Activated naive CD4-positive, alpha-beta T cell treated with Interleukin-2 at 50 U/mL for 16 hours (primary cell): ENCODE measurements at regions not wholly inside any gene's neighbourhood (a gene's known extent, or its start where the extent isn't known, plus 50 kb on each side); places are given as distances from the start of the nearest gene placed in this dataset.

Experiments used
- DNase-seq: peaks from one replicate; pipeline ENCODE4 v3.0.0-alpha.2; 2020

DNA sequence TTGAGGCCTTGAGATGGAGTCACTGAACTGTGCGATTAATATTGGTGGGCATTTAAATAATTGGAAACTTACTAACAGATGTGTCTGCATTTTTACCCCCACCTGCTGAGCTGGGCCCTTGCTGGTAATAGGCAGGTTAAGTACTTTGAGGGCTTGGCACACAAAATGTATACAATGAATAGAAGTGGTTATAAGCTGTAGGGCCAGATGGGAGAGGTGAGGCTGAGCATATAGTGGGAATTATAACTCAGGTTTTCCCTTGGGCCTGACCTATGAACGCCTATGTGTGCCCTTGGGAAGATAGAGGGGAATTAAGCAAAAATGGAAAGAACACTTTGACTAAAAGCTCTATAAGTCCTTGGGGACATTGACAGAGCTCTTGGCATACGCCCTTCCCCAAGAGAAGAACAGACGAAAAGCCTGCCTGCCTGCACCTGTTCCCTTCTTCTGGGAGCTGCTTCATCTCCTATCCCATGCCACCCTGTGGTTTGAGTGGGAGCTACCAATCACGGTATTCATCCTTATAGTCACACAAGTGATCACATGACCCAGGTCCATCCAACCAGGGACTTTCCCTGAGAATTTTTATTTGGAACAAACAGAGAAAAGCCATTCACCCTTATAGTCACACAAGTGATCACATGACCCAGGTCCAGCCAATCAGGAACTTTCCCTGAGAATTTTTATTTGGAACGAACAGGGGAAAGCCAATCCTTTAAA is 260.7 kb upstream of the CSF3R start:
- no peak for DNase-seq

DNA sequence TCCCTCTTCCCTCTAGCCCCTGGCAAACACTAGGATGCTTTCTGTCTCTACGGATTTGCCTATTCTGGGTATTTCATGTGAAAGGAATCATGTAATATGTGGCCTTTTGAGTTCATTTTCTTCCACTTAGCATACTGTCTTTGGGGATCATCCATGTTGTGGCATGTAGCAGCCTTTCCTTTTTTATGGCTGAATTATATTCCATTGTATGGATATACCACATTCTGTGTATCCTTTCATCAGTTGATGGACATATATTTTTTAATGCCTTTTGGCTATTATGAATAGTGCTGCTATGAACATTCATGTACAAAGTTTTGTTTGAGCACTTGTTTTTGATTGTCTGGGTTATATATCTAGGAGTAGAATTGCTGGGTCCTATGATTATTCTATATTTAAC is 258.4 kb upstream of the CSF3R start:
- no peak for DNase-seq

DNA sequence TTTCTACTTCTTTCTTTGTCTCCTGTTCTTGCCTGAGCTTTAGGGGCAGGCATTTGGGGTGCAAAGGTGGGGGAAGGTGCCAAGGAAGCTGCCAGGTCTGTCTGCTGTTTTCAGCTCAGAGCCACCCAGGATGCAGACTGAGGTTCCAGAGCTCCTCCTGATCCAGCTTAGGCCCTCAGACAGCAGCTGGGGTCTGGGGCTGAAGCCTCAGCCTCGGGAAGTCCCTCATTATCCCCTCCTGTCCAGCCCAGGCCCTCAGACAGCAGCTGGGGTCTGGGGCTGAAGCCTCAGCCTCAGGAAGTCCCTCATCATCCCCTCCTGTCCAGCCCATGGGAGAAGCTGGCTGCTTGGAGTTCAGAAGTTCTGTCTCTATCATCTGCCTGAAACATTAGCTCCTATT is 257.7 kb upstream of the CSF3R start:
- DNase-seq = no peak

DNA sequence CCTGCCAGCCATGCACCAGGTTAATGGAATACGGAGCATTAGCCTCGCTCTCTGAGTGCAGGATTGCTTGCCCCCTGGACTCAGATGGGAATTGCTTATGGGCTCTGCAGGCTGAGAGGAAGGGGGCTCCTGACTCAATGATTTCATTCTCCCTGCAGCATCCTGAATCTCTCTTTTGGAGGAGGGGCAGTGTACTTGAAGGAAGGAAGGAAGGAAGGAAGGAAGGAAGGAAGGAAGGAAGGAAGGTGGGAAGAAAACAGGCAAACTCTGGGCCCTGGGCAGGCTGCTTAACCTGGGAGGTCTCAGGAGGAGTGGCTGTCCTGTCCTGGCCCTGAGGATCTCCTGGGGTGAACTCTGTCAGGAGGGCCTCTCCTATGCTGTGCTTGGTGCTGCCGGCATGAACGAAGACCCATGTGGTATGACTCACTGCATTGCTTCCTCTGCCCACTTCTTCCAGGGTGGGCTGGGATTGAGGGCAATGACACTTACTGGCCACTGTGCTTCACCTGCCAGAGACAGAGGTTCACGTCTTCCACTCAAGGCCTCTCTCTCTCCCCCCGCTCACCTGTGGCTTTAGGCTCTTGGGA is 257.1 kb upstream of the CSF3R start:
- DNase-seq = no peak

DNA sequence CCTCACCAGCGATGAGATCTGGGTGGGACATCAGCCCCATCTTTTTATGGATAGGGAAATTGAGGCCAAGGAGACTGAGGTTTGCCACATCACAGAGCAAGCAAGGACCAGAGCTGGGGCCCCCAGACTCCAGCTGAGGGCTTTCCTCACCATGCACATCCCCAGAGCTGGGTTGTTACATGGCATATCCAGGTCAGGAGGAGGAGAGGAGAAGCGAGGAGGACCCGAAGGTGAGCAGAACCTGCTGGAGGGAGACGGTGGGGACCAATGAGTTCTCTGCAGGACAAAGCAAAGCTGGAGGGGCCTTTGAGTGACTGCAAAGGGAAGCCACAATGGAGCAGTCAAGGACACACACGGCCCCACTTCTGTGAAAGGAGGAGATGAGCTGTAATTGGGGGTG is 255.5 kb upstream of the CSF3R start:
- DNase-seq = no peak

DNA sequence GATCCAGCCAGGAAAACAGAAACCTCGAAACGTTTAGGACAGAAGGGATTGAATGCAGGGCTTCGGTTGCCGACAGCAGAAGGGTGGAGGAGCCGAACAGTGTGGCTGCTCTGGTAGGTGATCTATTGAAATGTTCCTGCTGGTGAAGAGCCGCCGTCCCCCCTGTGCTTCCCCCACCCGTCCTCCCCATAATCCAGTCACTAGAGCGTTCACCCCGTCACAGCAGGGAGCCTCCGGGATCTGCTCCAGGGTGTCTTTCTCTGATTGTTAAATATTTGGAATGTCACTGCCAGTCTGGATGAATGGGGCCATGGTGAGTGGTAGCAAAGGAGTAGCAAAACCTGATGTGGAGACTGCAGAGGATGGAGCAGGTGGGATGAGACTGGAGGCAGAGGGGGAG is 255.1 kb upstream of the CSF3R start:
- DNase-seq = no peak

DNA sequence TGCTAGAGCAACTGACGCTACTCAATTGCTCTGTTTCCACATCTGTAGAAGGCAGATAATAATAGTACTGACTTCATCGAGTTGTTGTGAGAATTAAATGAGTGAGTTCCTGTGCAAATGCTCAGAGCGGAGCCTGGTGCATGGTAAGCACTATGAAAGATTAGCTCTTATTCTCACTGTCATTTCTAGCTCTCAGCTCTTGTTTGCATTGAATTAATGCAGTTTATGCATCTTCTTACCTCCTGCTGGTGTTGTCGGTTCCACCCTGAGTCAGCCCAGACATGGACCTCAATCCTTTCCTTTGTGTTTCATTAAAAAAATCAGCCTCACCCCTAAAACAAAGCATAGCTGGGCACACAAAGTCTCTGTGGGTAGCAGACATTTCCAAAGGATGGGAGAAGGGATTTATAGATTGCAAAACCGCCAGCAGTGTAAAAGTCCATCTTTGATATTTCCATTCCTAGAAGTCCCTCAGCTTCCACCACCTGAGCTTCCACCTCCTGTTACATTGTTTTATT is 254.4 kb upstream of the CSF3R start:
- no peak for DNase-seq

DNA sequence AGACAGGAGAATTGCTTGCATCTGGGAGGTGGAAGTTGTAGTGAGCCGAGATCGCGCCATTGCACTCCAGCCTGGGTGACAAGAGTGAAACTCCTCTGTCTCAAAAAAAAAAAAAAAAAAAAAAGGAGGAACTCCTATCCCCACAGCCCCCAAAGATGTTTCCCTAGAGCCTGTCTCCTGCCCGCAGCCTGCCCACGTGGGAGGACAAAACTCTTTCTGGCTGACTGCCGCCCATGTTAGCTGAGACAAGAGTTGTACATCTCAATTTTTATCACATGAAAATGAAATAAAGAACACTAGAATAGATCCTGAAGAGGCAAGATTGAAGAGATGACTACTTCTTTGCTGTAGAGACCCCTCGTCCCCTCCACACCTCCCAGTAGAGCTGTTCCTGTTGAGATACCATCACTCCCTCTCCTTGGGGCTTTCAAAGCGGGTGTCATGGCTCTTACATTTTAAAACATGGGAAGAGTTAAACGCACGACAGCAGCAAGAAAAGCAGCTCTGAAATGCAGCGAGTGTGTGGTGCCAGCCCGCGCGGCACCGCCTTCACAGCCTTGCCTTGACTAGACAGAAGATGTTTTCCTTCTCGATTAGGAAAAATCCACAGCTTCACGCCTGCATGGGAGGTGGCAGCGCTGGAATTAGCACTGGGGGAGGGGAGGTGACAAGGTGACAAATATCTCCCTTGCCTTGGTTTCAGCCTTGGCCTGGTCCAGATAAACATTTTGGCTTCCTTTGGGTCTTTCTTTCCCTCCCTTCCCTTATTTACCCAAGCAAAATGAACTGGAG is 253.4 kb upstream of the CSF3R start:
- DNase-seq = no peak

DNA sequence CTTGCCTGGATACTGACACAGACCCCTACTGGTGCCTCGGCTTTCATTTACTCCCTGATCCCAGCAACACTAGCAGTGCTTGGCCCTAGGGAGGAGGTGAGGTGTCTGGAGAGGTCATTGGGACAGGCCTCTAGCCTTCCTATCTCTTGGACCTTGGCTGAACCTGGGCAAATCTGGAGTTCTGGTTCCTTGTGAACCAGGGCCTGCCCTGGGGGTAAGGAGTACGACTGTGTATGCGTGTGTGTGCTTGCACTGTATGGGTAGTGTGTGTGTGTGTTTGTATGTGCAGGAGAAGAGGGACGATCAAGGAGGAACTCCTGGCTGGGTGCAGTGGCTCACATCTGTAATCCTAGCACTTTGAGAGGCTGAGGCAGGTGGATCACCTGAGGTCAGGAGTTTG is 252.7 kb upstream of the CSF3R start:
- no peak for DNase-seq

DNA sequence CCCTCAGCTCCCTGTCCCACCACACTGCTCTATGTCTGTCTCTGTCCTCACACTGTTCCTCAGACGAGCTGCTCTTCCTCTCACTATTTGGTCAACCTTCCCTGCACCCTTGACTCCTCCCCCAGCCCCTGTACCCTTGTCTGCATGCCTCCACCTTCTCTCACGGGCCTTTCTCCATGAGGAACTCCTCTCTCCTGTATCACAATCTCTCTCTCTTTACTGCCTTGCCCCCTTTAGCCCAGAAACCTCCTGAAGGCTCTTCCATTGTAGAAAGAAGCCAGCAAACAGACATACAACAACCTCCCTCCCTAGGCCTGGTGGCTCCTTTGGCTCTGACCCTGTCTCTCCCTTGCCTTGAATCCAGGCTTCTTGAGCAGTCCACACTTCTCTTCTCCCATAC is 251.6 kb upstream of the CSF3R start:
- DNase-seq = no peak

DNA sequence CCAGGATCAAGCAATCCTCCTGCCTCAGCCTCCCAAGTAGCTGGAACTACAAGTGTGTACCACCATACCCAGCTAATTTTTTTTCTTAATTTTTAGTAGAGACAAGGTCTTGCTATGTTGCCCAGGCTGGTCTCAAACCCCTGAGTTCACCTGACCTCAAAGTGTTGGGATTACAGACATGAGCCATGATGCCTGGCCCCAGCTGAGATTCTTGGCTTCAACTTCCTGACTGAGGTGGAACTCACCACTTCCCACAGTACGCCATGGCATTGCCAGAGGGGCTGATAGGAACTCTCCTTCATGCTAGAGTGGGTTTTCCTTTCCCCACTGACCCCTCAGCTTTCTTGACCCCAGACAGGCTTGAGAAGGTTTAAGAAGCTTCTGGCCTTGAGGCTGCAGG is 251.0 kb upstream of the CSF3R start:
- no peak for DNase-seq

DNA sequence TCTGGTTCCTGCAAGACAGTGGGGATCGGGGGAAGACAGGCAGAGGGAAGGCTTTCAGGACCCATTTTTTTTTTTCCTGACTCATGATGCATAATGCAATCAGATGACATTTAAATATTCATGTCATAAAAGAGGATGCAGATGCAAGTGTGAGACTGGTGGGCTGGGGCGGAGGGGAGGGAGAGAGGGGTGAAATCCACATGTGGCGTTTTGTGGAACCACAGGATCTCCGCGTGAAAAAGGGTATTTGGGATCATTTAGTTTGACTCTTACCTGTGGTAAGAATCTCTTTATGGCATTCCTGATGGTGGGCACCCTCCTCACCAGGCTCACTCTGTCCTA is 249.3 kb upstream of the CSF3R start:
- no peak for DNase-seq

DNA sequence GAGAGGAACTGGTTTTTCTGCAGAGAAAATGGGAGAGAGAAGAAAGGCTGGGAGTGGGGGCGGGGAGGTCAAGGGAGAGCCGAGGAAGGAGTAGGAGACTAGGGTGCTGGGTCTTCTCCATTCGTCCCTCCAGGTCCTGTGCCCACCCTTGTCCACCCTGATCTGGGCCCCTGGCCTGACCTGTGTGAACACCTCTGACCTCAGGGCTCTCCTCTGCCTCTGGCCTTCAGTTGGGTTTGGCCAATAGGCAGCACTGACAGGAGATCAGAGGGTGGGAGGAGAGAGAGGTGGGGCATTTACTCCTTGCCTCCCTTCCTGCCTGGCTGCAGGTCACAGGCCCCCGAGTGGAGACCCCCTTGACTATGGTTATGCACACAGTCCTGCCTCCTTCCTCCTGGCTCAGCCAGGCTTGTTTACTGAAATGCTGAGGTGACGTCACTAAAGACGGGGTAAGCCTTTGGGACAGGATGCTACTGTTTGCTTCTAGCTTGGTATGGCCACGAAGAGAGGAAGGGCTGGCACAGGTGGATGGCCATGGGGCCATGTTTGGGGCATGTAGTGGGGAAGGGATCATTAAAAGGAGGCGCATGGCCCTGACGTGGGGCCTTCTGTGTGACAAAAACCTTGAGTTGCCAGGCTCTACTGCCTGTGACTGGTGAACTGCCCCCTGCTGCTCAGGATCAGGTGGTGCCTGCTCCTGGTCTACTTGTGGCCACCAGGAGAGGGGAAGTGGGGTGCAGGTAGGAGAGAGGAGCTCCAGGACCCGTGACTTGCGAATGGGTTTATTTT is 248.7 kb upstream of the CSF3R start:
- no peak for DNase-seq

DNA sequence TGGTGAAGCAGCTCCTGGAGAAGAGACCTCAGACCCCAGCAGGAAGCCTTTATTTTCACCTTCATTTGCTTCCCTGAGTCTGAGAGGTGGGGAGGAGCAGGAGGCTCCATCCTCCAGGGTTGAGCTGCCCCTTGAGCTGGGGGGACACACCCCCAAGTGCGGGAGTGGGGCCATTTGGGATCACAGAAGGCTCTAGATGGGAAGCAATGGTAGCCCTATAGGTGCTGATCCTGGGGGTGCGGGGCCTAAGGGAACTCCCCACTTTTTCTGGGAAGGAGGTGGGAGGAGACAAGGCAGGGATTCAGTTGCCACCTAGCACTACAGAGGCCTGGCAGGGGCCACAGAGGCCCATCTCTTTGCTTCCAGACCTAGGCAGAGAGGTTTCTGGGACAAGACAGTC is 247.9 kb upstream of the CSF3R start:
- DNase-seq = no peak

DNA sequence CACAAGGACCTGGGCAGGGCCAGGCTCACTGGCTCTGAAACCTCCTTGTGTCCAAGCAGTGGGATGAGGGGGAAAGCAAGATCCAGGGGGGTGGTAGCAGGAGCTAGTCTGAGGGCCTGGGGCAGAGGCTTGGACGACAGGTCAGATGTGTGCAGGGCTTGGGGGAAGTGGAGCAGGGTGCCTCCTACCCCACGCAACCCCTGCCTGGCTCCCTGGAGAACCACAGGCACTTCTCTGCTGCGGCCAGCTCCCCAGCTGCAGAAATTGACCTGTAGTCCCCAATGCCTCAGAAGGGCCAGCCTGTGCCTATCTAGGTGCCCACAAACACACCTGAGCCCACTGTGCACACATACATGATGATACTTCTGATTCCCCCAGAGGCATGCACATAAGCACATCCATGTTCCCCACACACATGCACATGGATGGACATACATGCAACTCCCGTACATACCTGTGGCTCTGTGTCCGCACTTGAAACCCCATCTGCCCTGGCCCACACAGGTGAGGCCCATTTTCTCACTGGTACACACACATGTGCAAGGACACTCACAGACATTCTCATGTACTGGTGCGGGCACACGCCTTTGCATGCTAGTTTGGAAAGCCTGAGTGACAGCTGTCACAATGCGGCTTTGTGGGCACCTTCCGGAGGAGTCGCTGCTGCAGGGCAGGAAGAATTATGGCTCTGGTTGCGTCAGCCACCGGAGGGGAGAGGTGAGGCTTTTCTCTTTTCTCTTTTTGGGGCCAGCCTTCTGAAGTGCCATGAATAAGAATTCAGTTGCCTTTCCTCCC is 247.2 kb upstream of the CSF3R start:
- no peak for DNase-seq

DNA sequence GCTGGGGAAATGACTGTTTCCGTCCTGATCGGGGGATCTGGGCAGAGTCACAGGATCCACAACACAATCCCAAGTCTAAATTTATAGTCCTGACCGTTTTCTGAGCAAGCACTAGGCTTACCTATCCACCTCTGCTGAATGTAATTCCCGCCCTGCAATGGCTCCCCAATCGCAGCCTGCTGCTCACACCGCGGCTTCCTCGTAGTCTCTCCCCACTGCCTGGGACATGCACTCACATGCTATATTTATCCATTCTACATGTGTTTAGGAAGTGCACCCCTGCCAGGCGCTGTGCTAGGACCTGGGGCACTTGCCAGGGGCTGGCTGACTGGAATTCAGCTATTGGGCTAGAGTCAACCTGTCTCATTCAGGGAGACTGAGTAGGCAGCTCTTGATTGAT is 246.6 kb upstream of the CSF3R start:
- DNase-seq = no peak

DNA sequence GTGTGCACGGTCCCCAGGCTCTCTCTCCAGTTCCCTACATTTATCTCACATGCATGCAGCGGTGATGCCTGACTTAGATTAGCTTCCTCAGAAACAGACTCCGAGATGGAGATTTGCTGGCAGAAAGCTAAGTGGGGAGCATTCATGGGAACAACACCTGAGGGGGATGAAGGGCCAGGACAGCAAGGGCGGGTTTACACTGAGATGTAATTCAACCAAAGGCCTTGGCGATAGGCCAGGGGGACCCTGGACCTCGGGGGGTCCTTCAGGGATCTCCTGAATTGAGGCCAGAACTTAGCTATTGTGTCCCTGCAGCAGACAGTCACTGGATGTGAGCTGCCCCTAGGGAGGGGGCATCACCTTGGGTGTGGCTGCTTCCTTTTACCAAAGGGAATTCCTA is 246.1 kb upstream of the CSF3R start:
- no peak for DNase-seq

DNA sequence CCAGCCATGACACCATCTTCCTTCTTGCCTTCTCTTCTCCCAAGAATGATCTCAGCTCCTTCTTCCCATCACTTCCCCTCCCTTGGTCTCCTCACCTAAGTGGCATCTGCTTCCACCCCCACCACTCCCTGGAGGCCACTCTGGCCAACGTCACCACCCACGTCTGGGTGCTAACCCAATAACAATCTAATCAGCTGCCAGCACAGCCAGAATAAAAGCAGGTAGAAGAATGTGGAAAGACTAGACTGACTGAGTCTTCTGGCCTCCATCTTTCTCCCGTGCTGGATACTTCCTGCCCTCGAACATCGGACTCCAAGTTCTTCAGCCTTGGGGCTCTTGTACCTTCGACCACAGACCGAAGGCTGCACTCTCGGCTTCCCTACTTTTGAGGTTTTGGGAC is 245.3 kb upstream of the CSF3R start:
- no peak for DNase-seq

DNA sequence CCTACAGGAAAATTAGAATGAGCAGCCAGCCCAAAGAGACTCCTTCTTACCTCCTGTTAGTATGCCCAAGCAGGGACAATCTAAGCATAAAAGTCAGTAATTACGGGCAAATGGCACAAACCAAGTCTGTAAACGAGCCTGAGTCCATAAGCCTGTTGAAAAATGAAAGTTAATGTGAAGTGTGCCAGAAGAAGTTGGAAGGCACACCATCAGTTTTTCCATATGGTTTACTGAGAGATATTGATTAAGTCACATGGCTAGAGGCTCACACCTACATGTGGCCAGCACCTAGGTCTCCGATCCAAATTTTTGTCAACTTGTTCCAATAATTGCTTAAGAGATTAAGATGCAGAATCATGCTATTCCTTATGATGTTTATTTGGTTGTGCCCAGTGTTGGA is 242.4 kb upstream of the CSF3R start:
- no peak for DNase-seq

DNA sequence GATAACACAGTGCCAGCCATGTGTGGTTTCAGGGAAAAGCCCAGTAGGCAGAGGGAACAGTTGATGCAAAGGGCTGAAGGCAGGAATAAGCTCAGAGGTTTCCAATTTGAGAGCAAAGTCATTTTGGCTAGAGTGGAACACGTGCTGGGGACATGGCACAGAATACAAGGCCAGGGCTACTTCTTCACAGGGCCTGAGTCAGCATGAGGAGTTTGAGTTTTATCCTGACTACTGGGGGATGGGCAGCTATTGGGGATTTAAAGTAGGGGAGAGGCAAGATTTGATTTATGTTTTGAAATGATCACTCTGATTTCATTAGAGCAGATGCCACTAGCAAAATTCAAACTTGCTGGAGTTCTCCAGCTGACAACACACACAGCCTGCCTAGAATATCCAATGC is 241.1 kb upstream of the CSF3R start:
- no peak for DNase-seq

DNA sequence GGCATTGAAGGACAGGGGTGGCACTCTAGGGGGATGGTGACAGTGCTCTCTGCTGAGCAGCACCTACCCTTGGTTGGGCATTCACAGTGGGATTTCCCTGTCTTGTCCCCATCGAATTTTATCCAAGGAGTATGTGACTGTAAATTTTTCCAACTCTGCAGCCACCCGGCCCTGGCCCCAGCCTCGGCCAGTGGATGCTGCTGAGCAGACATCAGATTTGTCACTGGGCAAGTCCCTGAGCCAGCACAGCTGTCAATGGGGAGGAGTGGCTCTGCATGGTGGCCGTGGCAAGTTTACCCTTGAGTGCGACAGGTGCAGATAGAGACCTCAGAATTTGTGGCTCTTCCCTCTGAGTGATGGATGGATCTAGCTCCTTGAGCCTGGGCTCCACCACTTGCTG is 240.2 kb upstream of the CSF3R start:
- DNase-seq = no peak

DNA sequence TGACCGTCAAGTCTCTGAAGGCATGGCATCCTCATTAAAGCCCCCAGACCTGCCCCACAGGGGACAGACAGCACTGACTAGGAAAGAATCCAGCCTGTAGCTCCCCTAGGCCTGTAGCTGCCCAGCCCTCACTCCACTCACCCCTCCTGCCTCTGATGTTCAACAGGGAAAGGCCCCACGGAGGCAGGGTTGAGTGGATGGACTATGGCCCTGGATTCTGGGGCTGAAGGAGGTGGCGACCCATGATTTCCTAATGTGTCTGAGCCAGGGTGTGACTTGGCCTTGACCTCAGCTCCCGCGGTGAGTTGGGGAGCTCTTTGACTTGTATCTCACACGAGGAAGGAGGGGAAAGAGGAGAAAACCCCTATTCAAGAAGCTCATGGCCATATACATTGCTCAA is 238.5 kb upstream of the CSF3R start:
- no peak for DNase-seq

DNA sequence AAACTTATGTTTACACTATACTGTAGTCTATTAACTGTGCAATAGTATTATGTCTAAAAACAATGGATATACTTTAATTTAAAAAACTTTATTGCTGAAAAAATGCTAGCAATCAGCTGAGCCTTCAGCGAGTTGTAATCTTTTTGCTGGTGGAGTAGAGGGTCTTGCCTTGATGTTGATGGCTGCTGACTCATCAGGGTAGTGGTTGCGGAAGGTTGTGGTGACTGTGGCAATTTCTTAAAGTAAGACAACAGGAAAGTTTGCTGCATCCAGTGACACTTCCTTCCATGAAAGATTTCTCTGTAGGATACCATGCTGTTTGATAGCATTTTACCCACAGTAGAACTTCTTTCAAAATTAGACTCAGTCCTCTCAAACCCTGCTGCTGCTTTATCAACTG is 234.7 kb upstream of the CSF3R start:
- no peak for DNase-seq
